MM.1S (cell line): ENCODE measurements at regions not wholly inside any gene's neighbourhood (a gene's known extent, or its start where the extent isn't known, plus 50 kb on each side); places are given as distances from the start of the nearest gene placed in this dataset.

Experiments
- CTCF ChIP-seq: fragments of 300-600 bp; sonication (generic); IDR thresholded peaks from 2 replicates; pipeline ENCODE4 v1.5.1; 2016; ENCODE audit warnings: antibody characterized with exemption, low read length, mixed read lengths
- EZH2 ChIP-seq: fragments of 300-600 bp; sonication (generic); optimal IDR thresholded peaks from 2 replicates; pipeline ENCODE3; 2017; ENCODE audit warnings: low read depth, mild to moderate bottlenecking, antibody characterized with exemption, low read length, mixed read lengths

- no peak for TF ChIP-seq CTCF
- no peak for TF ChIP-seq EZH2
These were observed 282.7 kb downstream of the HDGFL1 start for GRCh38 chr6:22852101-22852500.
